ENCODE measurements at regions not wholly inside any gene's neighbourhood (a gene's known extent, or its start where the extent isn't known, plus 50 kb on each side); places are given as distances from the start of the nearest gene placed in this dataset.

DNA sequence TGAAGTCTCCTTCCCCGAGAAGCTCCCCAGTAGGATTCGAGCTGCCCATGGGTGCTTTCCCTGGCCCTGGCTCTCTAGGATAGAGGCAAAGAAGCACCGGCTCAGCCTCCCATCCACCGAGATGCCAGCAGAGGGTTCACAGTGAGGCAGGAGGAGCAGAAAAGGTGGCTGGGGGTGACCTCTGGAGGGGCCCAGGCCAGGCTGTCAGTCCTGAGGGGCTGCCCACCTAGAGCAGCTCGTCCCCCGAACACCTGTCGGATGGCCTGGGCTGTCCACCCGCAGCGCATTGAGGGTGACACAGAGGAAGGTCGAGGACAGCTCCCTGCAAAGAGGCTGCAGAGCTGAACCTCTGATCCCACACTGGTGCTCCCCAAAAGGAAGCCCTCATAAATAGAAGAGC, 167.2 kb upstream of the PPP2R2D start:
- Histone ChIP-seq H3K27me3 (ENCODE audit: control insufficient read depth, insufficient read depth, low read length) (no peaks in the 10 kb centered on the region), H3K4me3 (ENCODE audit: low read depth, low read length) (no peak overlapping the region), H3K27ac (ENCODE audit: low read depth, low read length) (no peak overlapping the region), H3K9me3 (ENCODE audit: control insufficient read depth, insufficient read depth, low read length) (peaks cover 87% of the 10 kb centered on the region)
- POLR2A ChIA-PET: no interaction called here
- TF ChIP-seq, protein P1, sequence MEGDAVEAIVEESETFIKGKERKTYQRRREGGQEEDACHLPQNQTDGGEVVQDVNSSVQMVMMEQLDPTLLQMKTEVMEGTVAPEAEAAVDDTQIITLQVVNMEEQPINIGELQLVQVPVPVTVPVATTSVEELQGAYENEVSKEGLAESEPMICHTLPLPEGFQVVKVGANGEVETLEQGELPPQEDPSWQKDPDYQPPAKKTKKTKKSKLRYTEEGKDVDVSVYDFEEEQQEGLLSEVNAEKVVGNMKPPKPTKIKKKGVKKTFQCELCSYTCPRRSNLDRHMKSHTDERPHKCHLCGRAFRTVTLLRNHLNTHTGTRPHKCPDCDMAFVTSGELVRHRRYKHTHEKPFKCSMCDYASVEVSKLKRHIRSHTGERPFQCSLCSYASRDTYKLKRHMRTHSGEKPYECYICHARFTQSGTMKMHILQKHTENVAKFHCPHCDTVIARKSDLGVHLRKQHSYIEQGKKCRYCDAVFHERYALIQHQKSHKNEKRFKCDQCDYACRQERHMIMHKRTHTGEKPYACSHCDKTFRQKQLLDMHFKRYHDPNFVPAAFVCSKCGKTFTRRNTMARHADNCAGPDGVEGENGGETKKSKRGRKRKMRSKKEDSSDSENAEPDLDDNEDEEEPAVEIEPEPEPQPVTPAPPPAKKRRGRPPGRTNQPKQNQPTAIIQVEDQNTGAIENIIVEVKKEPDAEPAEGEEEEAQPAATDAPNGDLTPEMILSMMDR (IDR thresholded peaks at IDR 0.05; ENCODE audit: low read depth, low read length): no peak
- CTCF ChIA-PET: no interaction called here
- no peak for DNase-seq (ENCODE audit: low read depth, low spot score)

DNA sequence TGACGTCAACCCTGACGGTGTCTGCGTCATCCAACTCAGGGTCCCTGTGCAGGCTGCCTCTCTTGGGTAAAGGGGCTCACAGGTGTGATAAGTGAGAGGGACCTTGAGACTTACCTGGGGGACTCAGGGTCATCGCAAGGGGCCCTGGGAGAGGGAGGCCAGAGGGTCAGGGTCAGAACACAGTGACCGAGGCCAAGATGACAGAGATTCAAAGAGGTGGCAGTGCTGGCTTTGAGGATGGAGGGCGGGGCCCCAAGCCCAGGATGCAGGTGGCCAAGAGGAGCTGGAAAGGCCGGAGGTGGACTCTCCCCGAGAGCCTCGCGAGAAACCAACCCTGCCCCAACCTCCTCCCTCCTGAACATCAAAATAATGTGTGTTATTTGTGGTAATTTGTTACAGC, 165.2 kb upstream of the PPP2R2D start:
- Histone ChIP-seq H3K9me3 (ENCODE audit: control insufficient read depth, insufficient read depth, low read length) (peaks cover 81% of the 10 kb centered on the region), H3K4me3 (ENCODE audit: low read depth, low read length) (no peak overlapping the region), H3K27me3 (ENCODE audit: control insufficient read depth, insufficient read depth, low read length) (no peaks in the 10 kb centered on the region), H3K27ac (ENCODE audit: low read depth, low read length) (no peak overlapping the region)
- TF ChIP-seq, protein P1 (IDR thresholded peaks at IDR 0.05; ENCODE audit: low read depth, low read length): no peak
- ChIA-PET POLR2A (no interaction called here), CTCF (no interaction called here)
- no peak for DNase-seq (ENCODE audit: low read depth, low spot score)

DNA sequence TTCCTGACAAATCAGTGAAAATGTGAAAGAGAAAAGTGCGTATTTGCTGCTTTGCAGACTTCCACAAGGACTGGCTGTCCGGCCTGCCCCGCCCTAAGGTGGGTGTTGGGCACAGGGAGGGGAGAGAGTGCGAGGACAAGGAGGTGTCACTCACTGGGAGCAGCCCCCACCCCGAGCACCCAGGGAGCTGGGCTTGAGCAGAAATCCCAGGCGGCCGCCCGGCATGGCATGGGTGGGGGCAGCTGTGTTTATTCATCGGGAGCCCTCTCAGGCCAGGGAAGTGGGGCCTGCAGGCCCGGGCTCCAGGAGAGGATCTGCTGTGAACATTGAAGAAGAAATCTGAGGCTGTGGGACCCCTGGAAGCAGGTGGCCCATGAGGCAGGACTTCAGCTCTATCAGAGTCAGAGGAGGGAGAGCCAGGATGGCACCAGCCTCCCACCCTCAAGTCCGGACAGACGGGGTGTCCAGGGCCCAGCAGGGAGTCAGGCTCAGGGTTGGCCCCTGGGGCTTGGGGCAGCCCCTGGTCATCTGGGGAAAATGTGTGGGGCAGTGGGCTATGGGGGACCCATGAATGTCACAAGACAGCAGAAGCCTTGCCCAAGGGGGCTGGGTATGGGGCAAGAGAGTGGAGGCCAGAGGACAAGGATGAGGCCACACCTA, 164.4 kb upstream of the PPP2R2D start:
- TF ChIP-seq, protein P1 (IDR thresholded peaks at IDR 0.05; ENCODE audit: low read depth, low read length): no peak
- H3K9me3 ChIP-seq (ENCODE audit: control insufficient read depth, insufficient read depth, low read length): peaks cover 72% of the 10 kb centered on the region
- no peak overlapping the region for H3K27ac ChIP-seq (ENCODE audit: low read depth, low read length)
- H3K27me3 ChIP-seq (ENCODE audit: control insufficient read depth, insufficient read depth, low read length): no peaks in the 10 kb centered on the region
- DNase-seq (ENCODE audit: low read depth, low spot score): no peak
- H3K4me3 ChIP-seq (ENCODE audit: low read depth, low read length): no peak overlapping the region
- ChIA-PET POLR2A (no interaction called here), CTCF (no interaction called here)

DNA sequence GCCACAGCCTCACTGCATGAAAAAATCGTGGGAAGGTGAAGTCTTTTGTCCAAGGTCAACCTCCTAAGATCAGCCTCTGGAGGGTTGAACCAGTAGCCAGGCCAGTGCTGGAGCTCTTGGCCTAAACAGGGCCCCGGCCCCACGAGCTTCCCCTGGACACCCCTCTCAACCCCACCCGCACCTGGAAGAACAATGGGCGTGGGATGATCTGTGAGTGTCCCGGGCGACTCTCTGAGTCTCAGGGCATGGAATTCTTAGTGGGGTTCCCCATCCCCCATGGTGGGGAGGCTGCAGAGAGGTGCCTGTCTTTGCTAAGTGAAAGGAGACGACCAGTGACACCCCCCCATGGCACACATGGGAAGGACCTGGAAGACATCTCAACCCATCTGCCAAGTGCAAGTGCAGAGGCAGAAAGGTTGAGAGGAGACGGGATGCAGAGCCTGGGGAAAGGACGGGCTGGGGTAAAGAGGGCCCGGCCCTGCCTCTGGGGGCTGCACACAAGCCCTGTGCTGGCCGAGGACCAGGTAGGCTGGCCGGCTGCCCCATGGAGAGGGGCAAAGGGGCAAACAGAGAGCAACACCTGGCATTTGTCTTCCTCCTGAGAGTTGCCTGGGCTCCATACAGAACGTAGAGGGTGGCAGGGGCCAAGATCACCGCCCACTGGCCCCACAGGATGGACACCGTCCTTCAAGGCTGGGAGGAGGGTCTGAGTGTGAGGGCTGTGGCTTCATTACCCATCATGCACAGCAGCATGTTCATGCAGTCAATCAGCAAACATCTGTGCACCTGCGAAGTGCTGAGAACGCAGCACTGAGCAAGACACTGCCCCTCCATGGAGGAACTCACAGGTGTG, 163.0 kb upstream of the PPP2R2D start:
- peaks cover 70% of the 10 kb centered on the region for H3K9me3 ChIP-seq (ENCODE audit: control insufficient read depth, insufficient read depth, low read length)
- TF ChIP-seq, protein P1 (IDR thresholded peaks at IDR 0.05; ENCODE audit: low read depth, low read length): no peak
- POLR2A ChIA-PET: no interaction called here
- H3K27me3 ChIP-seq (ENCODE audit: control insufficient read depth, insufficient read depth, low read length): no peaks in the 10 kb centered on the region
- no peak overlapping the region for H3K27ac ChIP-seq (ENCODE audit: low read depth, low read length)
- H3K4me3 ChIP-seq (ENCODE audit: low read depth, low read length): no peak overlapping the region
- CTCF ChIA-PET: no interaction called here
- DNase-seq (ENCODE audit: low read depth, low spot score): no peak

DNA sequence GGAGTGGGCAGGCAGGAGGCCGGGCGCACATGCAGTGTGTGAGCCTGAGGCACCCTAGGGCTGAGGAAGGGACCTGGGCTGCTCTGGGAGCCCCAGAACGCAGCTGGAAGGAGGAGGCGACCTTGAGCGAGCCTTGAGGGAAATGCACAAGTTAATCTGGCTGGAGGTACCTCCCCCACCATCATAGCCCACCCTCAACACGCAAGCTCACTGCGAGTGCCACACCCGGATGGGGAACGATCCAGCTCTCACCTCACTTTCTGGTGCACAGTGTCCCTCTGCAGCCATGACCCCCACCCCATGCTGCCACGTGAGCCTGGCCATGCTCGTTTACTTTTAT, 162.4 kb upstream of the PPP2R2D start:
- H3K9me3 ChIP-seq (ENCODE audit: control insufficient read depth, insufficient read depth, low read length): peaks cover 70% of the 10 kb centered on the region
- DNase-seq (ENCODE audit: low read depth, low spot score): no peak
- POLR2A ChIA-PET: no interaction called here
- no peak overlapping the region for H3K27ac ChIP-seq (ENCODE audit: low read depth, low read length)
- H3K27me3 ChIP-seq (ENCODE audit: control insufficient read depth, insufficient read depth, low read length): no peaks in the 10 kb centered on the region
- TF ChIP-seq, protein P1 (IDR thresholded peaks at IDR 0.05; ENCODE audit: low read depth, low read length): no peak
- CTCF ChIA-PET: no interaction called here
- no peak overlapping the region for H3K4me3 ChIP-seq (ENCODE audit: low read depth, low read length)
